ENCODE measurements at regions not wholly inside any gene's neighbourhood (a gene's known extent, or its start where the extent isn't known, plus 50 kb on each side); places are given as distances from the start of the nearest gene placed in this dataset.

DNA sequence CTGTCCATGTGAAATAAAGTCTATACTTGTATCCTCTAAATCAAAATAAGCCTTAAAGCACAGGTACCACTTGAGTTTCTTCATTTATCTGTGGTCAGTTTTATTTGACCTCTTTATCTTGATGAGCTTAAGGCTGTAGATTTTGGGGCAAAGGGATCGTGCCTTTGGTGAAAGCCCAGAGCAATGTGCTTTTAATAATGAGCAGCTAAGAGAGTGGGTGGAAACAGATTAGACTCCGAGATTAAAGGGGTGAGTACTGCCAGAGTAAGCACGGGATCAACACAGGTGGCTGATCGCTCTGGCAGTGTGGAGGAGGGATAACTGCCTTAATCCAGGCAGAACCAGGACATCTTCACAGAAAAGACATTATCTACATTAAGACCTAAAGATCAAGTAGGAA, 280.4 kb downstream of the TDRD15 start:
- DNase-seq, result no peak

DNA sequence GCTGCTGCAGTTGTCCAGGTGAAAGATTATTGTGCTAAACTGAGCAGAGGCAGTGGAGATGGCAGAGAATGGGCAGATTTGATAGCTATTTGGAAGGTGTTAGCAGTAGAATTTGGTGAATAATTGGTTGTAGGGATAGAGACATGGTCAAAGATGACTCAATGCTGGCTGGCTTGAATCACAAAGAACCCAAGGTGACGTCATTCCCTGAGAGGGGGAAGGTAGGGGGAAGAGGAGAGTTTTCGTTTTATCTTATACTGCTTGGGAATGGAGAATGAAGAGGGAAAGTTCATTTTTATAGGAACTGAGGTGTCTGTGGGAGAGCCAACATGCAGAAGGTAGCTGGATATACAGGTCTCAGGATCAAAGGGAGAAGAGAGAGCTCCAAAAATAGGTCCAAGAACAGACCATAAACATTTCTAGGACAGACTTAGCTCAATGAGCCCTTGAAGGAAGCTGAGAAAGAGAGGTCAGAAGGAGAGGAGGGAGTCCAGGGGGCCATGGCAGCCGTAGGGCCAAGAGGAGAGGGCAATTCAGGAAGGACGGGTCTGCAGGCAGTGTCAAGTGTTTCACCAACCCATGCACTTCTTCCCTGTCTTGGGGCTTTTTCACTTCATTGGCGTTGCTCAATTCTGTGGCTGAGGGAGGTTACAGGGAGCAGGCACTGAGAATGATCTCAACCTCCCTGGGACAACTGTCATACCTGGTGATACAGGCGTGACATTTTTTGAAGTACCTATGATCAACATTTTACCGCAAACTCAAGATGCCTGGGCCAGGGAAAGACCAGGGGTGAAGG, 281.3 kb downstream of the TDRD15 start:
- no peak for DNase-seq

DNA sequence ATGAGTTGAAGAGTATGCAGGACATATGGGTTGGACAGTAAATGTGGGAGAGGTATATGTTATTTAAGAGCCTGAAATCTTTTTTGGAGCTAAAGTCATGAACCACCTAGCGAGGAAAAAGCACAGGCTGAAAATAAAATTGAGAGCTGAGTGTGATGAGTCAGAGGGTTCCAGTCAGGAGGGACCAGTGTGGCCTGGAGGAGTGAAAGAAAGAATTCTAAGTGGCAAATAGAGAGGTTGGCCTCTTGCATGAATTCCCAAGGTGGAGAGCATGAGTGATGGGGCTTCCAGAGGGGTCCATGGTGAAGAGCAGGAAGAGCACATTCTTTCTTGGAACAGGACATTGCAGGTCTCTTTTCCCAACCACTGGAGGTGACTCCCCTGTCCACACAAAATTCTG, 282.6 kb downstream of the TDRD15 start:
- no peak for DNase-seq

- no peak for DNase-seq
Measured at GRCh38 chr2:21406911-21407310, 283.1 kb downstream of the TDRD15 start.

- no peak for DNase-seq
Measured at GRCh38 chr2:21407851-21408250, 284.1 kb downstream of the TDRD15 start.

GRCh38 chr2:21411741-21412140, 288.0 kb downstream of the TDRD15 start:
- DNase-seq, result no peak

- no peak for DNase-seq
Measured at GRCh38 chr2:21412944-21413443, 289.2 kb downstream of the TDRD15 start.

DNA sequence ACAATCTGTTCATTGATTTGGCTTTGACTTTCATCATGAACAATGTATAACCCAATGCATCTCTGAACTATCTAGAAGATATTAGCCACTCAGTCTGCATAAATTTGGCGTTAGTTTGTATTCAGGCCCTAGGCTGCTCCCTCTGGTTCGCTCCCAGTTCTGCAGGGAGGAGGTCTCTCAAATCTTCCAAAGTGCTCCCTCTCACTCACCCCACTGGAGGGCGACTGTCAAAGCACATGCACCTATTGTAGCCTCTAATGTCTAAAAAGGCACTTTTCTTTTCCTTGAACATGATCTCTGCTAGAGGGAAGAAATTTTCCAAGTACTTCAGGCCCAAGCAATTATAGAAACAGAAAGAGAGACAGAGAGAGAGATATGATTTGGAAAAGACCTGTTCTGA, 291.5 kb downstream of the TDRD15 start:
- no peak for DNase-seq

DNA sequence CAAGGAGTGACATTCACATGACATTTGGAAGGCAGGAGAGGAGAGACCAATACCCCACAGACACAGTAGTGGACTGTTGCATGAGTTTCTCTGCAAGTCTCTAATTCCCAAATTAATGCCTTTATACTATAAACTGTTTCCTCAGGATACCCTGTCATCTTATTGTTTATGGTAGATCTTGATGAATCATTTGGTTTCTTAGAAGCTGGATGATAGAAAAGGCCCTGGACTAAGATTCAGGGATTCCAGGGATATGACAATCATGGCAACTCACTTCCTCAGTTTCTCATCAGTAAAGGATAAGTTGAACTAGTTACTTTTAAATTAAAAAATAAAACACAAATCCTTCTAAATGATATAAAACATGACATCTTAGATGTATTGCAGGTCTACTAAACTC, 292.5 kb downstream of the TDRD15 start:
- DNase-seq, result no peak

DNA sequence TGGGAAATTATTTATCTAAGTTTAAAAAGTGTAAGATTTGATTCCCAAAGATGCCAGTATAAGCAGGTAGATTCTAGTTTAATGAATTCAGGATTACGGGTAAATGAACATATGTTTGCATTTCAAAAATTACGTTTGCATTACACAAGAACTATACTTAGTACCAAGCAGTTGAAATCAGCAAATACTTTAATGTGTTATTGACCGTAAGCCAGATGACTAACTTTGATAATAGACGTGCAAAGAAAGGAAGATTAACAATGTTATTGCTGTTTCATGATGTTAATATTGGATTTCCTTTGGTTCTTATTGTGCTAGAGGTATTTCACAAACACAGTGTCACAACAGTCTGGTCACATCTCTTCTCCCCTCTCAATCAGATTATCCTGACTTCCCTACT, 294.7 kb downstream of the TDRD15 start:
- DNase-seq, result no peak

GRCh38 chr2:21420553-21421335, 297.0 kb downstream of the TDRD15 start:
- no peak for DNase-seq

- DNase-seq, result no peak
Measured at GRCh38 chr2:21422050-21422449, 298.3 kb downstream of the TDRD15 start.

- DNase-seq, result no peak
Measured at GRCh38 chr2:21422724-21423522, 299.2 kb downstream of the TDRD15 start.

- no peak for DNase-seq
Measured at GRCh38 chr2:21423854-21424253, 300.1 kb downstream of the TDRD15 start.

DNA sequence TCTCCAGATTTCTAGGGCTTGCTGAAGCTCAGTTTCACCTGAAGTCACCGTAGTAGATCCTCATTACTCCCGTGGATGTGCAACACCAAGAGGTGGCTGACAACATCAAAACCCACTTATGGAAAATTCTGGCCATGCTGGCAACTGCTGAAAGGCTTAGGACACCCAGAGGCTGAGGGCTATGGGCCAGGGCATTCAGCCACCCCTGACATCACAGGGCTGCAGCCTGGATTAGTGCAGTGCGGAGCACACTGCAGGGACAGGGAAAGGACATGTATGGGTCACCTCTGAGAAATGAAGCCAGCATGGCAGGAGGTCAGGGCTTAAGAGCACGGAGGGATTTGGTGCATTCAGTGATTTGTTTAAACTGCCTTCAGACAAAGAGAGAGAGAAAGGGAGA, 300.6 kb downstream of the TDRD15 start:
- DNase-seq, result no peak

DNA sequence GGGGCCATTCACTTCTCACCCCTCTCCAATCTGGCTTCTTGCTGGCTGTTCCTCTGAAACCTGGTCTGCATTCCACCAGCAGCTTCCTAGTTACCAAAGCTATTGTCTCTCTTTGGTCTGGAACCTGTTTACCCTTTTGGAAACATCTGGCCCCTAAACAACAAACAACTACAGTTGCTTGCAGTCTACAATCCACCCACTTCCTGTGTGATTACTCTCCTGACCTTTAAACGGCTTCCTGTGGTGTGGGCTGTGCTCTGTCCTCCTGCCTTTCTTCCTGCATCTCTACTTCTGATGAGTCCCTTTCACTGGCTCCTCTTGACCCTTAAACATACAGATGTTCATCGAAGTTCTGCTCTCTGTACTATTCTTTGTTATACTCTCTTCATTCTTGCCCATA, 303.8 kb downstream of the TDRD15 start:
- no peak for DNase-seq

DNA sequence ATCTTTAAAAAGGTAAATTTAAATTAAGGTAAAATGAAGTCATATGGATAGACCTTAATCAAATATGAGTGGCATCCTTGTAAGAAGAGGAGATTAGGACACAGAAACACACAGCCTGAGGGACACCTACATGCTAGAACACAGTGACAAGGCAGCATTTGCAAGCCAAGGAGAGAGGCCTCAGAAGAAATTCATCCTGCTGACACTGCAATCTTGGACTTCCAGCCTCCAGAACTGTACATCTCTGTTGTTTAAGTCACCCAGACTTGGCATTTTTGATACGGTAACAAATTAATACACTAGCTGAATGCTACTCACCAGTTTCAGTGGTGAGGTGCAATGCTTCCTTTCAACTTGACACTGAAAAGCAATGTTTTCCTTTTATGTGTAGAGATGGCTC, 305.0 kb downstream of the TDRD15 start:
- DNase-seq, result no peak

- no peak for DNase-seq
Measured at GRCh38 chr2:21429747-21430146, 306.0 kb downstream of the TDRD15 start.

DNA sequence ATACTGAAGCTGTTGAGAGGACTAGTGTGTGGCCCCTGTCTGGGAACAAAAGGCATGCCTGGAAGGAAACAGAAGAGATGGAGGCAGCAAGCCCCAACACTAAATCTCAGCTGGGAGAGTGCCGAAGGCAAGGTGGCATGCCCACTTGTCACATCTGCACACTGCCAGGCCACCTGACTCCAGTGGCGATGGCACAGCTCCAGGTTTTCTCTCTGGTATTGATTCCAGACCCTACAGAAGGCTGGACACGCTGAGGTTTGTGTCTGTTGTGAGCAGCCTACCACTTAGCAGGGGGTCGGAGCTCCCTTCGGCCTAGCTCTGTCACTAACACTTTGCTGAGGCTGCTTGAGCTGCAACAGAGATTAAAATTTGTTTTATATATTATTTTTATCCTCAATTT, 307.3 kb downstream of the TDRD15 start:
- no peak for DNase-seq

- no peak for DNase-seq
Measured at GRCh38 chr2:21438949-21439348, 315.2 kb downstream of the TDRD15 start.

- DNase-seq, result no peak
Measured at GRCh38 chr2:21441442-21441841, 317.7 kb downstream of the TDRD15 start.

DNA sequence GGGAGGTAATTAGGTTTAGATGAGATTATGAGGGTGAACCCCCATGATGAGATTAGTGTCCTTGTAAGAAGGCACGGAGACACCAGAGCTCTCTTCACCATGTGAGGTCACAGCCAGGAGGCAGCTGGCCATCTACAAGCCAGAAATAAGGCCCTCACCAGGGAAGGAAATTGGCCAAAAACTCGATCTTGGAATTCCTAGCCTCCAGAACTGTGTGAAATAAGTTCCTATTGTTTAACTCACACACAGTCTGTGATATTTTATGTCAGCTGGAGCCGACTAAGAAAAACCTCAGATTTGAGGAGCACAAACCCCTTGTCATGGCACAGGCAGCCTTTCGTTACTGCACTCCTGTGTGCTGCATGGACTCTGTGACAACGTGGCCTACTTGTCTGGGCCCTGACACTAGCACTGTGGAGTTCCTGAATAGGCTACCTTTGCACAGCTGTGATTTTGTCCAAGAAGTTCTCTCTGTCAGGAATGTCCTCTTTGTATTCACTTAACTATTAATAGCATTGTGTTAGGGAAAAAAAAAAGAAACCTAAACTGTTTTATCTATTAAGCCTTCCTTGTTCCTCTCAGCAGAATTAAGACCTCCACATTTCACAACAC, 319.8 kb downstream of the TDRD15 start:
- no peak for DNase-seq

DNA sequence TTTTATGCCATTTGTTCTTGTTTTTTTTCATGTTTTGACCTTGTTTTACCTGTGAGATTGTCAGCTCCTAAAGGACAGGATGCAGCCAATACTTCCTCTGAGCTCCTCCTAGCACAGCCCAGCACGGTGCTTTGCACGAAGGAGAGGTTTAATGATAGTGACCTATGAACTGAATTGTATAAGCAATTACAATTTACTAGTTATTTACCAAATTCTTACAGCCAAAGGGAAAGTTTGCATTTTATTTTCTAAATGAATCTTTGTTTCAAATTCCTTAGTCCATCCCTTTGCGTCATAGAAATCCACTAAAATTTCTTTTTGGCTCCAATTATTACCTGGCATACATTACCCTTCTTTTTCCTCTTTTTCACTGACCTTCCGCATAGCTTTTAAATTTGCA, 326.1 kb downstream of the TDRD15 start:
- DNase-seq, result no peak
